Activated CD8-positive, alpha-beta memory T cell treated with anti-CD3 and anti-CD28 coated beads for 48 hours (primary cell): ENCODE measurements at regions not wholly inside any gene's neighbourhood (a gene's known extent, or its start where the extent isn't known, plus 50 kb on each side); places are given as distances from the start of the nearest gene placed in this dataset.
"Not testable (repeated sequence)": the region's sequence is repeated elsewhere in the genome, so short reads cannot be mapped to it uniquely, and the experiment has no call there.

ENCODE experiments used
- DNase-seq, 3 experiments: peaks; one replicate each; pipeline ENCODE4 v3.0.0-alpha.2; 2020; ENCODE audit warnings: low read depth in 2 of 3, low spot score in 2 of 3

DNA sequence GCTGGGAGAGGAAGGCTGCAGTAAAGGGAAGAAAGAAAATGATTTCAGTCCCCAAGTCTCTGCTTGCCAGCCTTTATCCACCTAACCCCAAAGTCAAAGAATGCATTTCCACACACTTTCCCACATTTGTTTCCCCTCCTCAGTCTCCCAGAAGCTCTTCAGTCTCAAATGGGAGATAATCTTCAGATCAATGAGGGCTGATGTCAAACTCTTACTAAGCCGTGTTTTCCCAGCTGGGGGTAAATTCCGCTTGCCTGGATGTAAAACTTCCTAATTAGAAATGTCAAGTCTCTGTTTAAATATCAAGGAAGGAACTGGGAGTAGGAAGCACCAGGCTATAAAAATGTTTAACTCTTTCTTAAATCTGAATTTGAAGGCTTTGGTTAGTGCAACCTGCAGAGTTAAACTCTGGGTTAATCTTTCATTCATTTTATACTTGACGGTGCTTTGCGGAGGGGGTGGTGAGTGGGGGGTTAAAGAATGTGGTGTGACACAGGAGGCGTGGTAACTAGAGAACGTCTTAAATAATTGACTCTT is 601.4 kb upstream of the ACTRT1 start:
- DNase-seq, result no peak

DNA sequence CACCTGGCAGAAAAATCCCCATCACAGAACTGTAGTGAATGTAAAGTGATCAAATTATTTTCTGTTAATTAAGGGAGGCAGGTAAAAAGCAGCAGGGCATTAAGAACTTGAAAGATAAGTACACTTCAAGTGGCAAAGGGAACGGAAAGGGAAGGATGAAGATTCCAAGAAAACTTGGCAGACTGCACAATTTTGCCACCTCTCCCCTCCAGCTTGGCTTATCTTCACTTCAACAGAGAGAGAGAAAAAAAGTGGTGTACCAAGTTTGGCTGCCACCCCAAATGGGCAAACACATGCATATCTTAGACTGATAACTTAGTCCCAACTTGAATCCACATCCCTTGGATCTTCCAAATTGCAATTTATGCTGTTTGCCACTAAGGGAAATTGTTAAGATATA is 598.1 kb upstream of the ACTRT1 start:
- DNase-seq, result no peak

DNA sequence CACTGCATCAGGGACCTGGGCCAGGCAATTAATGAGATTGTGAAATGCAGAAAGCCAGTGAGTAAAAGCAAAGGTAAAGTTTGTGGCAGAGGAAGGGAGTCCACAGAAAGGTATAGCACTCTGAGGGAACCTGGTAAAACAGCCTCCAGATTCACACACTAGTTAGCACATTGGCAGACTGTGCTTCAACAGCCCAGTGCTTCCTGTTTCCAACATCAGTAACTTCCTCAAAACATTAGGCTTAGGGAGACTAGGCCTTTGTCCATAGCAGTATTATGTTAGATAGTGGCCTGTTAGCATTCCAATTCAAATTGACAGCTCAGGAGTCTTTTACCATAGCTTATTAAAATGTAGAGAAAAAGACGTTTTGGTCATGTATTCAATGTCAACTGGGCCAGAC is 582.6 kb upstream of the ACTRT1 start:
- DNase-seq, result no peak

DNA sequence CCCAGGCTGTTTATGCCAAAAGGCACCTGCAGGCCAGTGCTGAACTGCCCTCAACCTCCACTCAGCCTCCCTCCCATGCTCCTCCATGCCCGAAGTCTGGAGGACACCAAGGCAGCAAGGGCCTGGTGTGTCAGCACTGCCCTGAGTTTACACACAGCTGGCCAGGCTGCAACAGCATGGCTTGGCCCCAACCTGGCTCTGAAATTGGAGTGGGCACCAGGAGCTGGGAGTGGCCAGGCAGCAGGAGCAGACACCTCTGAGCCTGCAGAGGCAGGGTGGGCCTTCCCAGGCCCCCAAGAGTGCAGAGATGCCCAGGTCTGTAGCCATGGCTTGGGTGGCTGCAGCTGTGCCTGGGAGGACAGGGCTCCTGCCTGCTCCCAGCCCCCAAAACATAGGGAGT is 571.2 kb upstream of the ACTRT1 start:
- DNase-seq, result no peak

DNA sequence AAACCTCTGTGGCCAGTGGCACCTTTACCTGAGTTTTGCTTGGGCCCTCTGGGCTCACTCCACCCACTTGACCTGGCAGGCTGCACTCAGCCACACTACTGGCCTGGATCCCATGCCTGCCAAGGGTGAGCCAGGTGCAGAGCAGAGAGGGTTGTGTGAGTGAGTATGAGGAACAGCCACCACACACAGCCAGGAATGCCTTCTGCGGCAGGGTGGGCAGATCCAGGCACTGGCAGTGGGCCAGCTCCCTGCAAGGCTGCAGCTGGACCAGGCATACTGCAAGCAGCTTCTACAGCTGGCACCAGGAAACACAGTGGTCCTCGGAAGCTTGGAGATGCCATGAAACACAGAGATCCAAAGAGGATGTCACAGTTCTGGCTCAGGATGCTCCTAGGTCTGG is 570.1 kb upstream of the ACTRT1 start:
- DNase-seq, result no peak

DNA sequence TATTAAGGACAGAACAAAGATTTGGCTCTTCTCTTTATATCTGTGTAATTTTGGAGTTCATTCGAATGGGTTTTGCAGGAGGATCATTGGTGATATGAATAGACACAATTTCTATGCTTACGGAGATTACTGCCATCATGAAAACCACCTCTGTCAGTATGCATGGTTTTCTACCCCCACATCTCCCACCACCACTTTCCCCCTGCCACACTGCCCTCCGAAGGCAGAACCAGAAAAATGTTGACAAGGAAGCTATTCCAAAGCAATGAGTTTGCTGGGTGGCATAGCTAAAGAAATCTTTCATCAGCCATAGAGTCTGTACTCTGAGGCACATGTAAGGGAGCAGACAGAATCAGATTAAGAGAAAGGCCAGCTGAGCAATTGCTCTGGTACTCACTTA is 567.3 kb upstream of the ACTRT1 start:
- no peak for DNase-seq

DNA sequence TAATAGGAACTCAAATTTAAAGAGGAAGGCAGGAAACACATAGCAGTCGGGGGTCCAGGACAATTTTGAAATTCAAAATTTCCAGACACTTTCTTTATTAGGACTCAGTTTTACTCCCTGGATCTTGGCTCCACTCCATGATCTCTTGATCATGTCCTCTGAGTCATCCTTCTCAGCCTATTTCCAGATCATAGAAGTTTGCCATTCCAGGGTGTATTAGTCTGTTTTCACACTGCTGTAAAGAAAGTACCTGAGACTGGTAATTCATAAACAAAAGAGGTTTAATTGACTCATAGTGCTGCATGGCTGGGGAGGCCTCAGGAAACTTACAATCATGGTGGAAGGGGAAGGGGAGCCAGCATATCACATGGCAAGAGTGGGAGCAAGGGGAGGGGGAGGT is 564.7 kb upstream of the ACTRT1 start:
- DNase-seq, result no peak

DNA sequence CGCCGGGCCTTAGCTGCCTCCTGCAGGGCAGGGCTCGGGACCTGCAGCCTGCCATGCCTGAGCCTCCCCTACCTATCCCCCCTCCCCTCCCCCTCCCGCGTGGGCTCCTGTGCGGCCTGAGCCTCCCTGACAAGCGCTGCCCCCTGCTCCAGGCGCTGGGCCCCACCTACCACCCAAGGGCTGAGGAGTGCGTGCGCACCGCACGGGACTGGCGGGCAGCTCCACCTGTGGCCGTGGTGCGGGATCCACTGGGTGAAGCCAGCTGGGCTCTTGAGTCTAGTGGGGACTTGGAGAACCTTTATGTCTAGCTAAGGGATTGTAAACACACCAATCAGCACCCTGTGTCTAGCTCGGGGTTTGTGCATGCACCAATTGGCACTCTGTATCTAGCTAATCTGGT is 554.6 kb upstream of the ACTRT1 start:
- not testable (repeated sequence) for DNase-seq

DNA sequence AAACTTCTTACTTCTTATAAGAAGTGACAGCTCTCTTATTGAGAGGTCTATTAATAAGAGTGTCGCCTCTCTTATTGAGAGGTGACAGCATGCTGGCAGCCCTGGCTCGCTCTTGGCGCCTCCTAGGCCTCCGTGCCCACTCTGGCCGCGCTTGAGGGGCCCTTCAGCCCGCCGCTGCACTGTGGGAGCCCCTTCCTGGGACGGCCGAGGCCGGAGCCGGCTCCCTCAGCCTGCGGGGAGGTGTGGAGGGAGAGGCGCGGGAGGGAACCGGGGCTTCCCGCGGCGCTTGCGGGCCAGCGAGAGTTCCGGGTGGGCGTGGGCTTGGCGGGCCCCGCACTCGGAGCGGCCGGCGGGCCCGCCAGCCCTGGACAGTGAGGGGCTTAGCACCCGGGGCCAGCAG is 554.2 kb upstream of the ACTRT1 start:
- not testable (repeated sequence) for DNase-seq

DNA sequence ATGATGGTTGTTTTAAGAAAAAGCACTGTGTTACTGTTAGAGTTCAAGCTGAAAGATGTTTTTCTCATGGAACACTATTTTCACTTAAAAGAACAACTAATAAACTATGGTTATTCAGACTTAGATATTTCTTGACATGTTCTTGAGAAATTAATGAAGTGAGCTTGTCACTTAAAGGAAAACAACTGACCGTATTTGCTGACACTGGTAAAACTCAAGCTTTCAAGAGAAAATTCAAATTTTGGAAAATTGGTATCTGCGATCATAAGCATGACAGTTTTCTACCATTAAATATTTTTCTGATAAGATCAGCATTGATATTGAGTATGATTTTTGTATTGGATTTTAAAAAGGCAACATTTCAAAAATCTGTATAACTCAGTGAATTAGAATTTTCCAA is 549.5 kb upstream of the ACTRT1 start:
- DNase-seq, result no peak

DNA sequence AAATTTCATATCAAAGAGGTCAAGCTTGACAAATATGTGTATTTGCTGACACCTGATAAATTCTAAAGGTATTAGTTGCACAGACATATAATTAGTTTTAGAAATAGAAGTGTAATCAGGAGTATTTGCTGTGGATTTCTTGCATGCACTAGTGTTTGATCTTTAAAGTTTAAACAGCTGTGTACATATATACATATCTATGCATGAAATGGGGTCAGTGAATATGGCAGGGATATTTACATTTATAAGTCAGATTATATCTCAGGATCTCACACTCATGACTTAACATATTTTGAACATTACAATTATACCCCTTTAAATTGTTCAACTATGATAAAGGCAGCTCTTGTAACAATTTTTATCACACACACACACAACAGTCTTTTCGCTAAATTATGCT is 547.4 kb upstream of the ACTRT1 start:
- no peak for DNase-seq

DNA sequence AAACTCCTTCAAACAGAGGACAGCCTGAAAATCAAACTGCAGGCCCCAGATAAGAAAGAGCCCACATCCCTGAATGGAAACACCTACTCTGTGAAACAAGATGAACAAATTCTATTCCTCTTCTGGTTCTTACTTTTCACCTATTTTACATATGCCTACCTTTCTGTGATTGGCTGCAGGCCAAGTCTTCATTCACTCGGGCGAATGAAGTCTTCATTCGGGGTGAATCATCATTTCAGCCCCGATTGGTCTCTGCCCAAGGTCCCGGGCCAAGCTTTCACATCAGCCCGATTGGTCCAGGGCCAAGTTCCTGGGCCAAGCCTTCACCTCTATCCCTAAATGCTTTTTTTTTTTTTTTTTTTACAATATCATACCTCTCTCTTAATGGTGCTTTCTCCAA is 529.8 kb upstream of the ACTRT1 start:
- DNase-seq, result no peak

DNA sequence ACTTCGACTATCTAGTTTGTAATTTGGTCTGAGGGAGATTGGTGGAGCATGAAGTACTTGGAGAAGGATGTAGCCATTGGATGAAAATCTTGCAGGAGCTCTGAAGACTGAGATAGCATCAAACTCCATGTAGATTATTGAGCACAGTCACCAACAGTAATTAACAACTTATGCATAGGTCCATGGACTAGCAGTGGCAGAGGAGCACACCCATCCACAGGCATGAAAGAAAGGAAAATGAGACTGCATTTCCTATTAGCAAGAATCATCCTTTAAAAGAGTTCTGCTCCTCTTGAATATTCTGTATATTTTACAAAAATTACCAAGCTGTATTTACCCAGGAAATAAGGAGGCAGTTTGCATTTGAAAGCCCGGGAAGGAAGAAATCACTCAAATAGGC is 529.4 kb upstream of the ACTRT1 start:
- no peak for DNase-seq

DNA sequence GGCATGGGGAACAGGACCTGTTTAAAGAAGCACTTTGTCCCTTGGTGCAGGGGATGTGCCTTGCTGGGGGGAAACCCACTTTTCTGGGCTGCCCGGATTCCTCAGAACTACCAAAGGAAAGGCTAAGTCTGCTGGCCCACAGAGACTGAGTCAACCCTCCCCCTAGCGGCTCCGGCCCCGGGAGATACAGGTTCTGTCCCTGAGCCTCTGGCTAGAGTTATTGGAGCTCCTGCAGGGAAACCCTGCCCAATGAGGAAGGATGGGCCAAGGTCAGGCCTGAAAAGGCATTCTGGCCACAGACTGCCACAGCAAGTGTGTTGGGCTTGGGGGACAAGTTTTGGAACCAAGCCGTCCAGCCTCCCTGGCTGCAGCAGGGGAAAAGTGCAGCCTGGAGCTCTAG is 490.9 kb upstream of the ACTRT1 start:
- DNase-seq, result no peak

DNA sequence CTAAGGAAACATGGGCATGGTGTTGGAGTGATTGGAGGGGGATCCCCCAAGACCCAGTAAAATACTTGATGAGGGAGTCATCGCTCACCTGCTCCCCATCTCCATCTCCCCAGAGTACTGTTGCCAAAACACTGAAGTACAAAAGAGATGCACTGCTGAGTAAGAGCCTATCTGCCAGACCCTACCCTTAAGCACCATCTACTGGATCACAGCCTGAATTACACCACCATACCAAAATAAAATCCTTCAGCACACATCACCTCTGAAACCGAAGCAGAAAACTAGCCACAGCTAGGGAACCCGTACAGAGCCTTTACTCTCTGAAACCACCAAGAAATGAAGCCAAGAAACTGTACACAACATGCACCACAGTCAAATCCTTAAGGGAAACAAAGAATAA is 466.3 kb upstream of the ACTRT1 start:
- DNase-seq, result no peak

DNA sequence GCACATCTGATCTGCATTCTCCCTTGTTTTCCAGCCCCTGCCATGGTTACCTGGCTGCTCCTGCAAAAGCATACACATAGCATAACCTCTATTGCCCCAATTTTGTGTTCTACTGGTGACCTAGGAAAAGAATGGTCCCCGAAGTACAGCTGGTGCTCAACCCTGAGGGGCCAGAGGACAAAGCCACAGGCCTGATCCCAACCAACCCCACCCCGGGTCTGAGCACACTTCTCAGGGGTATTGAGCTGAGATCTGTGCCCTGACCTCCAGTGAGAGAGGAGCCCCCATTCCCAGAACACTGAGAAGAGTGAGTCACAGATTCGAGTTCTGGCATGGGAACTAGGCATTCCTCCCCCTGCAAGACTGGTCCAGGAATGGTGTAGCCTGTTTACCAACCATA is 465.5 kb upstream of the ACTRT1 start:
- DNase-seq, result no peak

DNA sequence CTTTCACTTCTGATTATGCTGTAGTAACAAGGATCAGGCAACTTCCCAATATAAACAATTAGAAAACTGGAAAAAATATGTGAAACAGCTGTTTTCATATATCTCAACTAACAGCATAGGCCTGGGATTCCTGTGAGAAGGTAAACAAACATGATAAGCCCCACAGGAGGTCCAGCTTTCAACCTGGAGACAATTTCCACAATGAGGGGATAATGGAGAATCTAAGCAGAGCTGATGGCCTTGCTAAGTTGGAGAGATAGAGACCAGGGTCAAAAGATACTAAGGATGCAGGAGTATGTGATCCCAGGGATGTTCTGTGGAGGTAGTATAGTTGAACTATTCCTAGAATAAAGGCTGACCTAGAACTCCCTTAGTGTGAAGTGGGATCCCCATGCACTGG is 452.3 kb upstream of the ACTRT1 start:
- no peak for DNase-seq

DNA sequence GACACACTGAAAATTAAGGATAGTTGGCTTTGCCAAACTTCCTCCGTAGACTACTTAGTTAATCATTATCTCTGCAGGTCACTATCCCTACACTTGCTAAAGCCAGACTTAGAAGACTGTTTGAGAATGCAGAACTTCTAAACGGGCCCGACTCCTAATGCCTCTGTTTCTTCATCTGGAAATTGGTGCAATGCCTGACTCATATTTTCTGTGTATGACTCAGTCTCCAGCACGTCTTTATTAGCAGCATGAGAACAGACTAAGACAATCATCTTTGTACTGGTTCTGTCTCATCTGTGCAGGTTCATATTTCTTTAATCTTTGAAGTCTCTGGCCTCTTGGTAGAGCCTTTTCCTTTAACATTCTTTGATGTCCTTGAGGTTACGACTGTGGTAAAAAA is 411.9 kb upstream of the ACTRT1 start:
- no peak for DNase-seq

DNA sequence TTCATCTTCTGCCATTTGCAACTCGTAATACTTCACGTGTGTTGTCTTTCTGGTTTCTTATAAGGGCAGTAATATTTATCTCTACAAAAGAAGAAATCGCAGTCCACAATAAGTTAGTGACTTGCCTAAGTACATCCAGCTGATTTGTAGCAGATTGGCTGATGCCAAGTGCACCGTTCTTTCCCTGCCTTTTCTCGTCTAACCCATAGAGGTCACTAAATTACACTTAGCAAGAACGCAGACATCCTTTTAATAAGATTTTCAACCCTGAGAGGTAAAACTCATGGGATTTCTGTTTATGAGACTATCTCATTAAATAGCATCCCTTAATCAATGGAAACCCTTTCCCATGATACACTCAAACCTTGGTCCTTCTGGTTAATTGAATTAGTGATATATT is 408.6 kb upstream of the ACTRT1 start:
- no peak for DNase-seq

DNA sequence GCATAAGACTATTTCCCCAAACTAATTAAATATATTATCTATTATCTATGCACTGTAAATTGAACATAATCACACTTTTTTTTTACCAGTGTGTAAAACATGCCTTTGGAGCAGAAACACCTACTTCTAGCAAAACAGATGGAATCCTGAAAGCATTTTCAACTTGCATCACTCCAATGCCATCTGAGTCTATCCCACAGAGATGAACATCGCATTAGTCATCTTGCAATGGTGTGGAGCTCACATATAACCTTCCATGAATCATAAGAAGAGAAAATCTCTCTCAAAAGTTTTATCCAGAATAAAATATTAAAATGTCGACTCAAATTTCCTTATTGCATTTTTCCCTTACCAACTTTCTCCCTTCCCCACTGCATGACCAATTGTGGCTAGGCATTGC is 406.7 kb upstream of the ACTRT1 start:
- DNase-seq, result no peak

DNA sequence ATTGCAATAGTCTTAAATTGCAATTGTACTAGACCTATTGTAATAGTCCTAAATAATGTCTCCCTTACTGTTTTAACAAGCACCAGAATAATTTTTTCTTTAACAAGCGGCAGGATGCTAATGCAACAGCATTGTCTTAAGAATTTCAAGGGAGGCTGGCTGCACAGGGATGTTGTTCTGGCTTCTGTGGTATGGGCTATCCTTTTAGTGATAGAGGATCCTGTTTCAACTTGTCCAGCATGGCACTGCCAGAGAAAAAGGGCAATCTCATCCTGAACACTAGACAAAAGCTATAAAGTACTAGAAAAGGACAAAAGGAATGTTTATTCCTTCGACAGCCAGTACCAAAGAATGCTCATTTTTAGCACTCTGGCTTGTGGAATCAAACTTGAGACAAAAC is 405.5 kb upstream of the ACTRT1 start:
- DNase-seq, result no peak

DNA sequence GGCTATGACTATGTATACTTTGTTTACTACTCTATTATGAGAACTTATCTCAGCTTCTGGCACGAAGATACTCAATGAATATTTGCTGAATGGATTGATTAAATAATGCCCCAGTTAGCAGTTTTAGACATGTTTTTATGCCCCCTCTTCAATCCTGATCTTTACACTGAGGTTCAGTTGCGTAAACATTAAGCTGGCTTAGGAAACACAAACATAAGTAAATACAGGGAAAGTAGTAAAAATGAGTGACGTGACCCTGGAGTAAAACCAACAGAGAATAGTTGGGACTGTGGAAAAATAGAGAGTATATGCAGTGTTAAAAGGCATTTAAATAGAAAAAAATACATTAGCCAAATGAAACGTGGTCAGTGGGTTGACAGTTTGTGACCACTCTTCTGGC is 387.0 kb upstream of the ACTRT1 start:
- no peak for DNase-seq

DNA sequence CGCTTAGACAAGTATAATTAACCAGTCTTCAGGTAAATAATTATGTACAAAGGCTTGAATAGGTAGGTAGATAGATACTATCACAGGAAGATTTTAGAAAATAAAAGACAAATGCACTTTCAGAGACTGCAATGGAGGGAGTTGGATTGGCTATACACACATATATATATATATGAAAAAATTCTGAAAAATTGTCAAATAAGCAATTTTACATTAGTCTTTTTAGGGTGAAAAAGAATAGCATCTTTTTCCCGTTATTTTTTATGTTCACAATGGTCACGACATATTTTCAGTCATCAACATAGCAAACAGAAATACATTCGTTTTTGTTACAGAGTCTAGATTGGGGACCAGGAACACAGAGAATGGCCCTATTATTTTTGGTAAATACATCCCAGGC is 385.9 kb upstream of the ACTRT1 start:
- DNase-seq, result no peak
